Sigmoid colon (tissue), 4 donors: ENCODE measurements at regions not wholly inside any gene's neighbourhood (a gene's known extent, or its start where the extent isn't known, plus 50 kb on each side); places are given as distances from the start of the nearest gene placed in this dataset.

ENCODE experiments used
- CTCF ChIP-seq, 4 experiments: fragments of 450-650 bp in 3 of 4; fragments of 200-600 bp in 1 of 4; IDR thresholded peaks; one replicate each; pipeline ENCODE4 v1.5.1; 2016 to 2019; ENCODE audit warnings: antibody characterized with exemption in 4 of 4, mild to moderate bottlenecking in 3 of 4, moderate library complexity in 2 of 4
- EP300 ChIP-seq, 4 donors: sonication (generic); formaldehyde crosslinking; IDR thresholded peaks; one replicate each; pipeline ENCODE4 v1.6.1; 2017; ENCODE audit warnings: antibody characterized with exemption in 4 of 4
- POLR2A ChIP-seq, 2 donors: fragments of 450-650 bp; IDR thresholded peaks; one replicate each; pipeline ENCODE4 v1.6.1; 2016; ENCODE audit warnings: antibody characterized with exemption in 2 of 2, mild to moderate bottlenecking in 2 of 2, moderate library complexity in 2 of 2

GRCh38 chr11:112806876-112807275, 154.3 kb upstream of the NCAM1 start:
- TF ChIP-seq CTCF (IDR thresholded peaks at IDR 0.05) (no peak), POLR2A (IDR thresholded peaks at IDR 0.05) (no peak), EP300 (IDR thresholded peaks at IDR 0.05) (no peak)
